Fibroblast of lung (primary cell): ENCODE measurements at regions not wholly inside any gene's neighbourhood (a gene's known extent, or its start where the extent isn't known, plus 50 kb on each side); places are given as distances from the start of the nearest gene placed in this dataset.

Source experiments
- DNase-seq, 2 donors: peaks; one replicate each; pipeline versions ENCODE4 v3.0.0 to v3.0.0-alpha.2; 2010; ENCODE audit warnings: low read depth in 2 of 2
- H2AFZ ChIP-seq: 2 replicates; pipeline ENCODE4 v1.5.1; 2012; ENCODE audit warnings: low read length, control low read depth, inconsistent platforms
- H3K27ac ChIP-seq: 2 replicates; pipeline ENCODE4 v1.5.1; 2011; ENCODE audit warnings: low read length, control low read depth; ENCODE audit not compliant: insufficient read depth
- H3K27me3 ChIP-seq: 2 replicates; pipeline ENCODE4 v1.5.1; 2011; ENCODE audit warnings: mild to moderate bottlenecking, low read length; ENCODE audit not compliant: control insufficient read depth, insufficient read depth
- H3K36me3 ChIP-seq: 2 replicates; pipeline ENCODE4 v1.5.1; 2011; ENCODE audit warnings: low read length; ENCODE audit not compliant: control insufficient read depth, insufficient read depth
- H3K4me1 ChIP-seq: 2 replicates; pipeline ENCODE4 v1.5.1; 2011; ENCODE audit warnings: low read length; ENCODE audit not compliant: control insufficient read depth, insufficient read depth; ENCODE audit errors: extremely low read depth
- H3K4me2 ChIP-seq: 2 replicates; pipeline ENCODE4 v1.5.1; 2011; ENCODE audit warnings: low read length, control low read depth; ENCODE audit not compliant: insufficient read depth; ENCODE audit errors: extremely low read depth
- H3K4me3 ChIP-seq, 4 experiments: fragments of 200-600 bp in 1 of 4; sonication (generic) in 1 of 4; replicated peaks in 1 of 4; 2 replicates each; pipeline ENCODE4 v1.5.1; 2011 to 2016; ENCODE audit warnings: low read length in 4 of 4, low read depth in 3 of 4, mild to moderate bottlenecking in 3 of 4, control low read depth in 2 of 4, inconsistent platforms in 1 of 4, mixed read lengths in 1 of 4; ENCODE audit not compliant: insufficient read depth in 1 of 4; ENCODE audit errors: control extremely low read depth in 1 of 4
- H3K79me2 ChIP-seq: 2 replicates; pipeline ENCODE4 v1.5.1; 2012; ENCODE audit warnings: mild to moderate bottlenecking, low read length, inconsistent platforms; ENCODE audit not compliant: control insufficient read depth, insufficient read depth
- H3K9ac ChIP-seq: 2 replicates; pipeline ENCODE4 v1.5.1; 2011; ENCODE audit warnings: mild to moderate bottlenecking, low read length, control low read depth; ENCODE audit not compliant: insufficient read depth
- H3K9me3 ChIP-seq: 2 replicates; pipeline ENCODE4 v1.5.1; 2012; ENCODE audit warnings: low read depth, low read length; ENCODE audit not compliant: control insufficient read depth, insufficient read depth
- H4K20me1 ChIP-seq: 2 replicates; pipeline ENCODE4 v1.5.1; 2011; ENCODE audit warnings: low read length; ENCODE audit not compliant: control insufficient read depth, insufficient read depth; ENCODE audit errors: extremely low read depth
- CTCF ChIP-seq, 2 donors: IDR thresholded peaks in 1 of 2; conservative IDR thresholded peaks in 1 of 2; 1 replicate in 1 of 2; 2 replicates in 1 of 2; pipeline ENCODE4 v1.5.1; 2011 to 2012; ENCODE audit warnings: low read length in 2 of 2, control low read depth in 1 of 2, inconsistent platforms in 1 of 2, low read depth in 1 of 2, mild to moderate bottlenecking in 1 of 2
- EZH2 ChIP-seq: IDR thresholded peaks from 2 replicates; pipeline ENCODE4 v1.5.1; 2012; ENCODE audit warnings: low read length, control low read depth, mild to moderate bottlenecking; ENCODE audit errors: missing control alignments

- no peak overlapping the region for H3K4me3 ChIP-seq
- no peak overlapping the region for H2AFZ ChIP-seq
- no peak for TF ChIP-seq EZH2
- TF ChIP-seq CTCF (conservative IDR thresholded peaks at IDR 0.05 in 1 of 2, IDR thresholded peaks at IDR 0.05 in 1 of 2; ENCODE audit: low read depth in 1 of 2, low read length in 2 of 2) = no peak
- no peak for DNase-seq
- H3K79me2 ChIP-seq = no peaks in the 10 kb centered on the region
- no peaks in the 10 kb centered on the region for H4K20me1 ChIP-seq
- no peak overlapping the region for H3K4me2 ChIP-seq
- H3K27me3 ChIP-seq = no peaks in the 10 kb centered on the region
- H3K36me3 ChIP-seq = no peaks in the 10 kb centered on the region
- no peaks in the 10 kb centered on the region for H3K9me3 ChIP-seq
- no peak overlapping the region for H3K27ac ChIP-seq
- H3K4me1 ChIP-seq = no peaks in the 10 kb centered on the region
- H3K9ac ChIP-seq = no peak overlapping the region
Measured at GRCh38 chr1:222023025-222023424, 281.1 kb upstream of the DUSP10 start.

GRCh38 chr1:222021129-222021528, 279.2 kb upstream of the DUSP10 start:
- Histone ChIP-seq H3K36me3 (no peaks in the 10 kb centered on the region), H3K27me3 (no peaks in the 10 kb centered on the region), H3K9me3 (no peaks in the 10 kb centered on the region), H3K27ac (no peak overlapping the region), H3K4me2 (no peak overlapping the region), H3K4me3 (no peak overlapping the region), H3K4me1 (no peaks in the 10 kb centered on the region), H3K9ac (no peak overlapping the region), H4K20me1 (no peaks in the 10 kb centered on the region), H3K79me2 (no peaks in the 10 kb centered on the region), H2AFZ (no peak overlapping the region)
- peak in 1 of 2 donors; percentile 55 for DNase-seq
- TF ChIP-seq EZH2 (no peak), CTCF (conservative IDR thresholded peaks at IDR 0.05 in 1 of 2, IDR thresholded peaks at IDR 0.05 in 1 of 2; ENCODE audit: low read depth in 1 of 2, low read length in 2 of 2) (no peak)

GRCh38 chr1:222020553-222020952, 278.7 kb upstream of the DUSP10 start:
- Histone ChIP-seq H3K9ac (no peak overlapping the region), H3K27ac (no peak overlapping the region), H3K9me3 (no peaks in the 10 kb centered on the region), H3K4me3 (no peak overlapping the region), H3K4me2 (no peak overlapping the region), H4K20me1 (no peaks in the 10 kb centered on the region), H3K27me3 (no peaks in the 10 kb centered on the region), H3K4me1 (no peaks in the 10 kb centered on the region), H3K79me2 (no peaks in the 10 kb centered on the region), H2AFZ (no peak overlapping the region), H3K36me3 (no peaks in the 10 kb centered on the region)
- no peak for TF ChIP-seq EZH2
- TF ChIP-seq CTCF (conservative IDR thresholded peaks at IDR 0.05 in 1 of 2, IDR thresholded peaks at IDR 0.05 in 1 of 2; ENCODE audit: low read depth in 1 of 2, low read length in 2 of 2) = no peak
- no peak for DNase-seq
